DOHH2 (cell line): ENCODE measurements at regions not wholly inside any gene's neighbourhood (a gene's known extent, or its start where the extent isn't known, plus 50 kb on each side); places are given as distances from the start of the nearest gene placed in this dataset.

Source experiments
- CTCF ChIP-seq: fragments of 200-600 bp; sonication (generic); IDR thresholded peaks from one replicate; pipeline ENCODE4 v1.5.1; 2014; ENCODE audit warnings: antibody characterized with exemption, mild to moderate bottlenecking, low read depth, low read length; ENCODE audit not compliant: poor library complexity, severe bottlenecking
- EZH2phosphoT487 ChIP-seq: fragments of 200-600 bp; sonication (generic); IDR thresholded peaks from 2 replicates; pipeline ENCODE4 v1.6.1; 2017; ENCODE audit warnings: borderline replicate concordance, mild to moderate bottlenecking, antibody characterized with exemption, low read length, moderate library complexity, mixed read lengths

DNA sequence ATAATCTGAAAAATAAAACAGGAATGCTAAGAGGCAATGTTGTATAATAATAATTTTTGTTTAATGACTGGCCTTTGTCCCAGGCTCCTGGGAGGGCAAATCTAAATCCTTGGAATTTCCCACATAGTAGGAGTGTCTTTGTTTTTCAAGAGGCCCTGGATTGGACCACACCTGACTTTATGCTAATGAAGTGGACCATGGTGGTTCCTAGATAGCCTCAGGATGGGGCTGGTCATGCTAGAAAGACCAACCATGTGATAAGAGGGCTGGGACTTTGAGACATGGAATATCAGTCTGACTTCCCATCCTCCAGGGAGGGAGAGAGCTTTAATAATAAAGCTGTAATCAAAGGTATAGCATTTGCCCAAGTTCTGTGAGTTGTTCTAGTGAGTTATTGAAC is 138.2 kb upstream of the RAB4A start:
- TF ChIP-seq CTCF: no peak
- no peak for TF ChIP-seq EZH2phosphoT487
